ENCODE measurements at regions not wholly inside any gene's neighbourhood (a gene's known extent, or its start where the extent isn't known, plus 50 kb on each side); places are given as distances from the start of the nearest gene placed in this dataset.

DNA sequence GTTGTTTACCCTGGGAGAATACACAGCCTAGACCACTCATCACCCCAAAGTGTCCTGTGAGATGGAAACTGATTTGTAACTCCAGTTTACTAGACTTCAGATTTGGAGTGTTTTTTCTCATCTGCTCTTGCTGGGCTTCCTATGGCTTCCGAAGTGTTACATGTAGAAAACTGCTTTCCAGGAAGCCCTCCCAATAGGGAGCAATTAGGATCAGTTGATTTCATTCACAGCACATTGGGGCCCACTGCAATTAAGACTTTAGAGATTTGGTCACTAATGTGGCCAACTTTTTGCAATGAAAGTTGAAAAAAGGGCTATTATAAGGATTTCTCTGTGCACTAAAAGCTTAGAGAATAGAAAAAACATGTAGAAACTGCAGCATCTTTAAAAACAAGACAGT is 656.6 kb upstream of the CHAC2 start:
- no peaks in the 10 kb centered on the region for H3K9me3 ChIP-seq (ENCODE audit: control insufficient read depth, insufficient read depth, low read length)
- H3K4me1 ChIP-seq (ENCODE audit: control insufficient read depth, insufficient read depth, low read length) = peaks cover 27% of the 10 kb centered on the region
- H3K9ac ChIP-seq (ENCODE audit: low read depth, low read length) = no peak overlapping the region
- H3K27me3 ChIP-seq (ENCODE audit: control insufficient read depth, insufficient read depth, low read length) = no peaks in the 10 kb centered on the region
- no peaks in the 10 kb centered on the region for H3K36me3 ChIP-seq (ENCODE audit: control insufficient read depth, insufficient read depth, low read length)
- H3K4me3 ChIP-seq (ENCODE audit: low read depth, low read length) = no peak overlapping the region

DNA sequence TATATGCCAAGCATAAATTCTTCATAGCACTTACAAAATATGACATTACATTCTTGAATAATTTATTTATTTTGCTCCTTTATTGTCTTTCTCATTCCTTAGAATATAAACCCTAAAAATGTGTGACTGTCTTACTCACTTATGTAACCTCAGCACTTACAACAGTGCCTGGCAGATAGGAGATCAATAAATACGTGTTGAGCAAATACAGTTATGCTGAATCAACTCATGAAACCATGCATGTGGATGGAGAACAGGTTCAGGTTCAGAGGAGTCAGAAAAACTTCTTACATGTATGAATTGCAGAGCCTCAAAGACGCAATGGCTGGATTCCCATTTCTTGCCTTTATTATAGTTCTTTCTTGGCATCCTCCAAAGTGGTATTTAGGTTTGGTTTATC is 659.4 kb upstream of the CHAC2 start:
- Histone ChIP-seq H3K27me3 (ENCODE audit: control insufficient read depth, insufficient read depth, low read length) (no peaks in the 10 kb centered on the region), H3K4me1 (ENCODE audit: control insufficient read depth, insufficient read depth, low read length) (peaks cover 29% of the 10 kb centered on the region), H3K4me3 (ENCODE audit: low read depth, low read length) (no peak overlapping the region), H3K36me3 (ENCODE audit: control insufficient read depth, insufficient read depth, low read length) (no peaks in the 10 kb centered on the region), H3K9me3 (ENCODE audit: control insufficient read depth, insufficient read depth, low read length) (no peaks in the 10 kb centered on the region), H3K9ac (ENCODE audit: low read depth, low read length) (no peak overlapping the region)

DNA sequence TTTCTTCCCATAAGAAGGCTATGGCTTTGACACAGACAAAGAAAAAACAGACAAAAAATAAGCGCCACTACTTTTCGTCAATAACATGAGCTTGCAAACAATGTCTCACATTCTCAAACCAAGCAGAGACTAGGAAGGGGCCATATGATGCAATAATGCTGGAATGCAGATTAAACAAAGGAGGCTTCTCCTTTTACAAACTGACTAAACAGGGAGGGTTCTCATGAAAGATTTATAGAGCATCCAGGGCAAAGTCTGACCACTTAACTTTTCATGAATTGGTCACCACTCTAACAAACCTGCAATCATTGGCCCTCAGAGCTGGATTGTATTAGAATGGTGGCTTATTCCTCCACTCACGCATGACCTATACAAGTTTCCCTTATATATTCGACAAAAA is 663.3 kb upstream of the CHAC2 start:
- no peaks in the 10 kb centered on the region for H3K27me3 ChIP-seq (ENCODE audit: control insufficient read depth, insufficient read depth, low read length)
- H3K4me3 ChIP-seq (ENCODE audit: low read depth, low read length) = no peak overlapping the region
- H3K36me3 ChIP-seq (ENCODE audit: control insufficient read depth, insufficient read depth, low read length) = no peaks in the 10 kb centered on the region
- H3K4me1 ChIP-seq (ENCODE audit: control insufficient read depth, insufficient read depth, low read length) = peaks cover 9% of the 10 kb centered on the region
- H3K9ac ChIP-seq (ENCODE audit: low read depth, low read length) = no peak overlapping the region
- H3K9me3 ChIP-seq (ENCODE audit: control insufficient read depth, insufficient read depth, low read length) = no peaks in the 10 kb centered on the region

DNA sequence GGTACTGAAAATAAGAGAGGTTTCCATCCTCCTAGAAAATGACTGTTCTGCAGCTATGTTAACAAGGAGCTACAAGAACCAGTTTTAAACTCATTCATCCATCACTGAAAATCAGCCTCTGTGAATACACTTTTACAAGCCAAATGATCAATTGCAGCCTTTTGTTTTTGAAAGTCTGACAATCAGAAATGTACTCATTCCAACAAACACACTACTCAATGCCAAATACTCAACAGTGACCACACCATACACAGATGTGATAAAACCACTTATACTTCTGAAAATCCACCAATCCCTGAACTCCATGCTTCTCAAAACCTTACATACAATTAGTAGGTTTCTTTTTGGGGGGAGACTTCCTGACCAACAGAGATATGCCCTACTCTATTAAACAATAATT is 663.9 kb upstream of the CHAC2 start:
- Histone ChIP-seq H3K36me3 (ENCODE audit: control insufficient read depth, insufficient read depth, low read length) (no peaks in the 10 kb centered on the region), H3K9me3 (ENCODE audit: control insufficient read depth, insufficient read depth, low read length) (no peaks in the 10 kb centered on the region), H3K9ac (ENCODE audit: low read depth, low read length) (no peak overlapping the region), H3K27me3 (ENCODE audit: control insufficient read depth, insufficient read depth, low read length) (no peaks in the 10 kb centered on the region), H3K4me3 (ENCODE audit: low read depth, low read length) (no peak overlapping the region), H3K4me1 (ENCODE audit: control insufficient read depth, insufficient read depth, low read length) (peaks cover 9% of the 10 kb centered on the region)

DNA sequence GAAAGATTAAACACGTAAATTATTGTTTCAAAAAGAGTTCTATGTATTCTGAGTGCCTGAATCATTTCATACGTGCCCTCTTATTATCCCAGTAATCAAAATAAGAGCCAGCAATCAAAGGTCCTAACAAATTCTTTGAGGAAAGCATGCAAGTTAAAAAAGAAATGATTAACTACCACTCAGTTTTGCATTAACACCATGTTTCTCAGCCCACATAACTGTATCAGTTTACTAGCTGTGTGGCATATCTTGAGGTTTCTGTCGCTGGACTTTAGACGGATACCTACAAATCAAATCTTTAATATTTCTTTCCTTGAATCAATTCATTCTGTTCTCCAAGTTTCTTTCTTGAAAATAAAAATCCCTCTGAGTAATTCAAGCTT is 668.9 kb upstream of the CHAC2 start:
- Histone ChIP-seq H3K4me3 (ENCODE audit: low read depth, low read length) (no peak overlapping the region), H3K9me3 (ENCODE audit: control insufficient read depth, insufficient read depth, low read length) (no peaks in the 10 kb centered on the region), H3K9ac (ENCODE audit: low read depth, low read length) (no peak overlapping the region)

DNA sequence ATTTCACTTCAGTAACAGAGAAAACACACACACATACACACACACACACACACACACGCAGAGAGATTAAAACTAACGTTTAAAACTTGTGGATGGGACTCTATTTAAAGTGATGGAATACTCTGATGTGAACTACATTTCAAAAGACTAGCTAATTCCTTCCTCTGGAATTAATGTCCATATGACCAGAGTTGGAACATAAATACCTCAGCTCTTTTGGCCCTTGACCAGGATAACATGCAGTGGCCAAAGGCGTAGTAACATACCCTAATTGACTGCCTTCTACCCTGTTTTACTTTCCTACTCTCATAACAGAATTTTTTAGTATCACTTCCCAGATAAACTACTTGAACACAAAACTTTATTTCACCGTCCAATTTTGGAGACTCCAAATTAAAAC is 671.3 kb upstream of the CHAC2 start:
- no peaks in the 10 kb centered on the region for H3K36me3 ChIP-seq (ENCODE audit: control insufficient read depth, insufficient read depth, low read length)
- H3K9me3 ChIP-seq (ENCODE audit: control insufficient read depth, insufficient read depth, low read length) = no peaks in the 10 kb centered on the region
- H3K9ac ChIP-seq (ENCODE audit: low read depth, low read length) = no peak overlapping the region
- no peaks in the 10 kb centered on the region for H3K4me1 ChIP-seq (ENCODE audit: control insufficient read depth, insufficient read depth, low read length)
- H3K4me3 ChIP-seq (ENCODE audit: low read depth, low read length) = no peak overlapping the region
- no peaks in the 10 kb centered on the region for H3K27me3 ChIP-seq (ENCODE audit: control insufficient read depth, insufficient read depth, low read length)

More for the DNA sequence above, 668.9 kb upstream of the CHAC2 start:
- Histone ChIP-seq H3K27me3 (ENCODE audit: control insufficient read depth, insufficient read depth, low read length) (no peaks in the 10 kb centered on the region), H3K36me3 (ENCODE audit: control insufficient read depth, insufficient read depth, low read length) (no peaks in the 10 kb centered on the region), H3K4me1 (ENCODE audit: control insufficient read depth, insufficient read depth, low read length) (peaks cover 3% of the 10 kb centered on the region)

DNA sequence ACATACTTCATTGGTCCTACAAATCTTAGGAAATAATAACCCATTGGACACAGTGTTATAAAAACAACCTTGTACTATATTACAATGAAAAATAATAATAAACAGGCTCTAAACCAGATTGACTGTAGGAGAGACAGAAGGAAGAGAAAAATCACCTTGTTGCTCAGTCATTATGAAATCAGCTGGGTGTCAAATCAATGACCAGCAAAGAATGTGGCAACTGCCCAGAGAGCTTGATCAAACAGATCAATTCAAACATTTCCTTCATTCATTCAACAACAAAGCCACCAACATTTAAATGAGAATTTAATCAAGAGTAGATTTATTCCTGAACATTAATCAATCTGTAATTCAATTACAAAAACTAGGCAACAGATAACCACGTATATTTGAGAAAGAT is 671.9 kb upstream of the CHAC2 start:
- no peak overlapping the region for H3K9ac ChIP-seq (ENCODE audit: low read depth, low read length)
- no peaks in the 10 kb centered on the region for H3K36me3 ChIP-seq (ENCODE audit: control insufficient read depth, insufficient read depth, low read length)
- H3K27me3 ChIP-seq (ENCODE audit: control insufficient read depth, insufficient read depth, low read length) = no peaks in the 10 kb centered on the region
- H3K4me3 ChIP-seq (ENCODE audit: low read depth, low read length) = no peak overlapping the region
- no peaks in the 10 kb centered on the region for H3K4me1 ChIP-seq (ENCODE audit: control insufficient read depth, insufficient read depth, low read length)
- no peaks in the 10 kb centered on the region for H3K9me3 ChIP-seq (ENCODE audit: control insufficient read depth, insufficient read depth, low read length)

DNA sequence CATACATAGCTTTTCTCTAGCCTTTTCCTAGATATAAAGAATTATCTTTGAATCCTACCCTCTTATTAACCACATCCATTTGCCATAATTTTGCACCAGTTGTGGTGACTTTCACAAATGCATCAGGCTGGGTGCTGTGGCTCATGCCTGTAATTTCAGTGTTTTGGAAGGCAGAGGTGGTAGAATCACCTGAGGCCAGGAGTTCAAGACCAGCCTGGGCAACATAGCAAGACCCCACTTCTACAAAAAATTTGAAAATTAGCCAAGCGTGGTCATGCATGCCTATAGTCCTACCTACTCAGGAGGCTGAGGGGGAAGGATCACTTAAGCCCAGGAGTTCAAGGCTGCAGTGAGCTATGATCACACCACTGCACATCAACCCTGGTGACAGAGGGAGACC is 672.4 kb upstream of the CHAC2 start:
- H3K36me3 ChIP-seq (ENCODE audit: control insufficient read depth, insufficient read depth, low read length) = no peaks in the 10 kb centered on the region

DNA sequence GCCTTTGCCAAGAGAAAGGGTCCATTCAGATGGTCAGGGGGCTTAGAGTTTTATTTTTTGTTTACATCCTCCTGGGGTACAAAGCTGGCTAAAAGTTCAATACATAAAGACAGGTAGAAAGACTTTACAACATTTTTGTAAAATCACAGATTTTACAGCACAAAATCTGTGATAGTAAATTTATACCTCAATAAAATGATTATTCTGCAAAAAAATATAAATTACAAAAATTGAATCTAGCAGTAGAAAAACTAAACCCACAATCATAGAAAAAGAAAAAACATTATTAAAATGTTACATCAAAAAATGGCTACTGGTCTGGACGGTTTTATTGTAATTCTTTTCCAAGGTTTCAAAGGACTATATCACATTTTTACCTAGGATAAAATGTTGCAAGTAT is 674.2 kb upstream of the CHAC2 start:
- H3K4me1 ChIP-seq (ENCODE audit: control insufficient read depth, insufficient read depth, low read length) = no peaks in the 10 kb centered on the region
- no peaks in the 10 kb centered on the region for H3K9me3 ChIP-seq (ENCODE audit: control insufficient read depth, insufficient read depth, low read length)
- H3K36me3 ChIP-seq (ENCODE audit: control insufficient read depth, insufficient read depth, low read length) = no peaks in the 10 kb centered on the region
- no peak overlapping the region for H3K9ac ChIP-seq (ENCODE audit: low read depth, low read length)
- no peaks in the 10 kb centered on the region for H3K27me3 ChIP-seq (ENCODE audit: control insufficient read depth, insufficient read depth, low read length)
- H3K4me3 ChIP-seq (ENCODE audit: low read depth, low read length) = no peak overlapping the region

More for the DNA sequence above, 672.4 kb upstream of the CHAC2 start:
- H3K4me3 ChIP-seq (ENCODE audit: low read depth, low read length) = no peak overlapping the region
- no peaks in the 10 kb centered on the region for H3K27me3 ChIP-seq (ENCODE audit: control insufficient read depth, insufficient read depth, low read length)
- no peak overlapping the region for H3K9ac ChIP-seq (ENCODE audit: low read depth, low read length)
- H3K9me3 ChIP-seq (ENCODE audit: control insufficient read depth, insufficient read depth, low read length) = no peaks in the 10 kb centered on the region
- no peaks in the 10 kb centered on the region for H3K4me1 ChIP-seq (ENCODE audit: control insufficient read depth, insufficient read depth, low read length)

DNA sequence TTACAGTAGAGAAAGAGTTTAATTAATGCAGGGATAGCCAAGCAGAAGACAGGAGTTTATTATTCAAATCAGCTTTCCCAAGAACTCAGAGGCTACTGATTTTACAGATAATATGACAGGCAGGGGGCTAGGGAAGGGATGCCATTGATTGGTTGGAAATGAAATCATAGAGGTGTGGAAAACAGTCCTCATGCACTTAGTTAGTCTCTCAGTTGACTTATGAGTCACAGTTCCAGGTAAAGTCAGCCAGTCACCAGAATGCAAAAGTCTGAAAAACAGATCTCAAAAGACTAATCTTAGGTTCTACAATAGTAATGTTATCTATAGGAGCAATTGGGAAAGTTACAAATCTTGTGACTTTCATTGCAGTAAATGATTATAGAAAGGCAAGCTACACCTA is 676.4 kb upstream of the CHAC2 start:
- no peaks in the 10 kb centered on the region for H3K4me1 ChIP-seq (ENCODE audit: control insufficient read depth, insufficient read depth, low read length)
- H3K9ac ChIP-seq (ENCODE audit: low read depth, low read length) = no peak overlapping the region
- no peaks in the 10 kb centered on the region for H3K9me3 ChIP-seq (ENCODE audit: control insufficient read depth, insufficient read depth, low read length)
- no peaks in the 10 kb centered on the region for H3K36me3 ChIP-seq (ENCODE audit: control insufficient read depth, insufficient read depth, low read length)
- H3K4me3 ChIP-seq (ENCODE audit: low read depth, low read length) = no peak overlapping the region
- H3K27me3 ChIP-seq (ENCODE audit: control insufficient read depth, insufficient read depth, low read length) = no peaks in the 10 kb centered on the region

DNA sequence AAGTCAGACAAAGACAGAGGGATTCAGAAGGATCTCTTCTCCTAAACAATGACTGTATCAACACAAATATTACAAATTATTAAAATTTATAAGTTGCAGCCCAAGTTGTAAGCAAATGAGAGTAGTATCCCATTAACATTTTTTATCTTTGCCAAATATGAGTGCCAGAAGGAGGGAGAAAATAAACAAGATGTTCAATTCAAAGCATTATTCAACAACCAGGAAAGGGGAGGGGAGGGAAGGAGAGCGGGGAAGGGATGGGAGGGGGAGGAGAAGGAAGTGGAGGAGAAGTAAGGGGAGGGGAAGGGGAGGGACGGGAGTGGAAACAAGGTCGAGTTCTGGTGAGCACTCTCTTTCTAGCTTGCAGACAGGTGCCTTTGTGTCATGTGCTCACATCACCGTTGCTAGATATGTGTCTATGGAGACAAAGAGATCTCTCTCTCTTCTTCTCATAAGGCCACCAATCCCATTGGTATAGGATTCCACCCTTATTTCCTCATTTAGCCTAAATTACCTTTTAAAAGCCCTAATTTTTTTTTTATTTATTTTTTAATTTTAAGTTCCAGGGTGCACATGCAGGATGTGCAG is 679.6 kb upstream of the CHAC2 start:
- Histone ChIP-seq H3K4me3 (ENCODE audit: low read depth, low read length) (no peak overlapping the region), H3K36me3 (ENCODE audit: control insufficient read depth, insufficient read depth, low read length) (no peaks in the 10 kb centered on the region), H3K27me3 (ENCODE audit: control insufficient read depth, insufficient read depth, low read length) (no peaks in the 10 kb centered on the region), H3K9ac (ENCODE audit: low read depth, low read length) (no peak overlapping the region), H3K4me1 (ENCODE audit: control insufficient read depth, insufficient read depth, low read length) (no peaks in the 10 kb centered on the region), H3K9me3 (ENCODE audit: control insufficient read depth, insufficient read depth, low read length) (no peaks in the 10 kb centered on the region)

DNA sequence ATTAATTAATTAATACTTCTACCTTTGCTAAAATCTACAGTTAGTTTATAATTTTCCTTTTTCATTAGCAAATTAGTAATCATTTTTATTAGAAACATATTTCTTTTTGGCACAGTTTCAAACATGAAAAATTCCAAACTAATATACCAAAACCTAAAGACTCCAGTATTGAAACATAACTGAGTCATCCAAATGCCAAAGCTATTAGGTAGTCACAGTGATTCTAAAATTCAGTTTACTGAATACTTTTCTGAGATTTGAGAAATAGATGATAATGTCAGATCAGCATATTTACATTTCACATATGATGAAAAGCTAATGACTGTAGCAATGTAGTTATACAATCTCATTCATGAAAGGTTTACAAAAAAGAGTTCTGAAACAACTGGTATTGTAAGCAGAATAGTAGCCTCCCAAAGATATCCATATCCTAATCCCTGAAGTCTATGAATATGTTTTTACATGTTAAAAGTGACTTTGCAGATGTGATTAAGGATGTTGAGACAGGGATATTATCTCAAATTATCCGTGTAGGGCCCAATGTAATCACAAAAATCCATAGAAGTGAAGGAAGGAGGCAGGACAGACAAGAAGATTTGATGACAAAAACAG is 680.2 kb upstream of the CHAC2 start:
- Histone ChIP-seq H3K9me3 (ENCODE audit: control insufficient read depth, insufficient read depth, low read length) (no peaks in the 10 kb centered on the region), H3K4me3 (ENCODE audit: low read depth, low read length) (no peak overlapping the region), H3K4me1 (ENCODE audit: control insufficient read depth, insufficient read depth, low read length) (no peaks in the 10 kb centered on the region), H3K36me3 (ENCODE audit: control insufficient read depth, insufficient read depth, low read length) (no peaks in the 10 kb centered on the region), H3K27me3 (ENCODE audit: control insufficient read depth, insufficient read depth, low read length) (no peaks in the 10 kb centered on the region), H3K9ac (ENCODE audit: low read depth, low read length) (no peak overlapping the region)
